ENCODE measurements at regions not wholly inside any gene's neighbourhood (a gene's known extent, or its start where the extent isn't known, plus 50 kb on each side); places are given as distances from the start of the nearest gene placed in this dataset.

DNA sequence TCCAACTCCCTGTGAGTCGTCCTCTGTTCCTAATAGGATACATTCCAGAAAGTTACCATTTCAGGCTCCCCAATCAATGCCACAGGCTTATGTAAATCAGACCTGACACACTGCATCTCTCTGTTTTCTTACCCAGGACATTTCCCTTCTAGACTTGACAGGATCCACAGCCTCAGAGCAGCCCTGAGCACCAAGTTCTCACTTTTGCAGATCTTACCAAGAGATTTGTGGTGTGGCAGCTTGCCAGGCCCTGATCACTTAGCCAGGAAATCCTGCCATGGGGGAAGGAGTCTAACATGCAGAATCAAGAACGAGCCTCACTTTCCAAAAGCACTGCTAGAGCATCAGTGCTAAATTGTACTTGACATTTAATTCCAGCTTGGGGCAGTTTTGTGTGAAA, 202.9 kb downstream of the TBX15 start:
- Histone ChIP-seq H3K4me1 (ENCODE audit: insufficient read depth, low read length) (no peaks in the 10 kb centered on the region), H3K4me2 (ENCODE audit: low read depth, low read length) (no peak overlapping the region), H3K27me3 (ENCODE audit: control insufficient read depth in 1 of 2, insufficient read depth in 2 of 2, low read length in 2 of 2) (no peaks in the 10 kb centered on the region), H3K27ac (ENCODE audit: extremely low read length, insufficient read depth, low read length) (no peak overlapping the region), H4K20me1 (ENCODE audit: insufficient read depth, low read length) (no peaks in the 10 kb centered on the region), H2AFZ (ENCODE audit: low read length) (no peak overlapping the region), H3K9me3 (ENCODE audit: low read length) (peaks cover 13% of the 10 kb centered on the region; the same call in 1 of the 2 replicates), H3K36me3 (replicated peaks in 1 of 2; ENCODE audit: control insufficient read depth in 1 of 2, insufficient read depth in 2 of 2, low read length in 2 of 2) (no peaks in the 10 kb centered on the region), H3K9ac (ENCODE audit: insufficient read depth, low read depth, low read length) (no peak overlapping the region), H3K79me2 (ENCODE audit: insufficient read depth, low read length) (no peaks in the 10 kb centered on the region), H3K4me3 (replicated peaks in 1 of 3; ENCODE audit: insufficient read depth in 1 of 3, low read depth in 2 of 3, low read length in 3 of 3) (no peak overlapping the region)
- ChIA-PET POLR2A (no interaction called here), CTCF (ENCODE audit: low intra/inter-chr PET ratio, low total read pairs) (no interaction called here)
- intact Hi-C loops (cut with micrococcal nuclease; ENCODE audit: unreplicated experiment) (no loop called here), in situ Hi-C loops (cut with HindIII; ENCODE audit: extremely low pct_ligation_motif_present, low pct_unique_long_range_greater_than_20kb) (no loop called here)
- ATAC-seq (no peak), FAIRE-seq (no peak), DNase-seq (ENCODE audit: low spot score) (no peak)
- WGBS (ENCODE audit: low lambda C conversion rate) = 10% methylated on average over 2 of the region's 2 CpGs
- BruUV-seq (replicated peaks) = no TSS peak
- TF ChIP-seq, protein P1, sequence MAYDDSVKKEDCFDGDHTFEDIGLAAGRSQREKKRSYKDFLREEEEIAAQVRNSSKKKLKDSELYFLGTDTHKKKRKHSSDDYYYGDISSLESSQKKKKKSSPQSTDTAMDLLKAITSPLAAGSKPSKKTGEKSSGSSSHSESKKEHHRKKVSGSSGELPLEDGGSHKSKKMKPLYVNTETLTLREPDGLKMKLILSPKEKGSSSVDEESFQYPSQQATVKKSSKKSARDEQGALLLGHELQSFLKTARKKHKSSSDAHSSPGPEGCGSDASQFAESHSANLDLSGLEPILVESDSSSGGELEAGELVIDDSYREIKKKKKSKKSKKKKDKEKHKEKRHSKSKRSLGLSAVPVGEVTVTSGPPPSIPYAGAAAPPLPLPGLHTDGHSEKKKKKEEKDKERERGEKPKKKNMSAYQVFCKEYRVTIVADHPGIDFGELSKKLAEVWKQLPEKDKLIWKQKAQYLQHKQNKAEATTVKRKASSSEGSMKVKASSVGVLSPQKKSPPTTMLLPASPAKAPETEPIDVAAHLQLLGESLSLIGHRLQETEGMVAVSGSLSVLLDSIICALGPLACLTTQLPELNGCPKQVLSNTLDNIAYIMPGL (CRISPR knock-in tag; IDR thresholded peaks at IDR 0.05; ENCODE audit: borderline replicate concordance in 1 of 2, low read depth in 1 of 2) = no peak
- TF ChIP-seq, protein P2, sequence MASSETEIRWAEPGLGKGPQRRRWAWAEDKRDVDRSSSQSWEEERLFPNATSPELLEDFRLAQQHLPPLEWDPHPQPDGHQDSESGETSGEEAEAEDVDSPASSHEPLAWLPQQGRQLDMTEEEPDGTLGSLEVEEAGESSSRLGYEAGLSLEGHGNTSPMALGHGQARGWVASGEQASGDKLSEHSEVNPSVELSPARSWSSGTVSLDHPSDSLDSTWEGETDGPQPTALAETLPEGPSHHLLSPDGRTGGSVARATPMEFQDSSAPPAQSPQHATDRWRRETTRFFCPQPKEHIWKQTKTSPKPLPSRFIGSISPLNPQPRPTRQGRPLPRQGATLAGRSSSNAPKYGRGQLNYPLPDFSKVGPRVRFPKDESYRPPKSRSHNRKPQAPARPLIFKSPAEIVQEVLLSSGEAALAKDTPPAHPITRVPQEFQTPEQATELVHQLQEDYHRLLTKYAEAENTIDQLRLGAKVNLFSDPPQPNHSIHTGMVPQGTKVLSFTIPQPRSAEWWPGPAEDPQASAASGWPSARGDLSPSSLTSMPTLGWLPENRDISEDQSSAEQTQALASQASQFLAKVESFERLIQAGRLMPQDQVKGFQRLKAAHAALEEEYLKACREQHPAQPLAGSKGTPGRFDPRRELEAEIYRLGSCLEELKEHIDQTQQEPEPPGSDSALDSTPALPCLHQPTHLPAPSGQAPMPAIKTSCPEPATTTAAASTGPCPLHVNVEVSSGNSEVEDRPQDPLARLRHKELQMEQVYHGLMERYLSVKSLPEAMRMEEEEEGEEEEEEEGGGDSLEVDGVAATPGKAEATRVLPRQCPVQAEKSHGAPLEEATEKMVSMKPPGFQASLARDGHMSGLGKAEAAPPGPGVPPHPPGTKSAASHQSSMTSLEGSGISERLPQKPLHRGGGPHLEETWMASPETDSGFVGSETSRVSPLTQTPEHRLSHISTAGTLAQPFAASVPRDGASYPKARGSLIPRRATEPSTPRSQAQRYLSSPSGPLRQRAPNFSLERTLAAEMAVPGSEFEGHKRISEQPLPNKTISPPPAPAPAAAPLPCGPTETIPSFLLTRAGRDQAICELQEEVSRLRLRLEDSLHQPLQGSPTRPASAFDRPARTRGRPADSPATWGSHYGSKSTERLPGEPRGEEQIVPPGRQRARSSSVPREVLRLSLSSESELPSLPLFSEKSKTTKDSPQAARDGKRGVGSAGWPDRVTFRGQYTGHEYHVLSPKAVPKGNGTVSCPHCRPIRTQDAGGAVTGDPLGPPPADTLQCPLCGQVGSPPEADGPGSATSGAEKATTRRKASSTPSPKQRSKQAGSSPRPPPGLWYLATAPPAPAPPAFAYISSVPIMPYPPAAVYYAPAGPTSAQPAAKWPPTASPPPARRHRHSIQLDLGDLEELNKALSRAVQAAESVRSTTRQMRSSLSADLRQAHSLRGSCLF (CRISPR knock-in tag; IDR thresholded peaks at IDR 0.05; ENCODE audit: borderline replicate concordance) = no peak
- TF ChIP-seq, protein P3, sequence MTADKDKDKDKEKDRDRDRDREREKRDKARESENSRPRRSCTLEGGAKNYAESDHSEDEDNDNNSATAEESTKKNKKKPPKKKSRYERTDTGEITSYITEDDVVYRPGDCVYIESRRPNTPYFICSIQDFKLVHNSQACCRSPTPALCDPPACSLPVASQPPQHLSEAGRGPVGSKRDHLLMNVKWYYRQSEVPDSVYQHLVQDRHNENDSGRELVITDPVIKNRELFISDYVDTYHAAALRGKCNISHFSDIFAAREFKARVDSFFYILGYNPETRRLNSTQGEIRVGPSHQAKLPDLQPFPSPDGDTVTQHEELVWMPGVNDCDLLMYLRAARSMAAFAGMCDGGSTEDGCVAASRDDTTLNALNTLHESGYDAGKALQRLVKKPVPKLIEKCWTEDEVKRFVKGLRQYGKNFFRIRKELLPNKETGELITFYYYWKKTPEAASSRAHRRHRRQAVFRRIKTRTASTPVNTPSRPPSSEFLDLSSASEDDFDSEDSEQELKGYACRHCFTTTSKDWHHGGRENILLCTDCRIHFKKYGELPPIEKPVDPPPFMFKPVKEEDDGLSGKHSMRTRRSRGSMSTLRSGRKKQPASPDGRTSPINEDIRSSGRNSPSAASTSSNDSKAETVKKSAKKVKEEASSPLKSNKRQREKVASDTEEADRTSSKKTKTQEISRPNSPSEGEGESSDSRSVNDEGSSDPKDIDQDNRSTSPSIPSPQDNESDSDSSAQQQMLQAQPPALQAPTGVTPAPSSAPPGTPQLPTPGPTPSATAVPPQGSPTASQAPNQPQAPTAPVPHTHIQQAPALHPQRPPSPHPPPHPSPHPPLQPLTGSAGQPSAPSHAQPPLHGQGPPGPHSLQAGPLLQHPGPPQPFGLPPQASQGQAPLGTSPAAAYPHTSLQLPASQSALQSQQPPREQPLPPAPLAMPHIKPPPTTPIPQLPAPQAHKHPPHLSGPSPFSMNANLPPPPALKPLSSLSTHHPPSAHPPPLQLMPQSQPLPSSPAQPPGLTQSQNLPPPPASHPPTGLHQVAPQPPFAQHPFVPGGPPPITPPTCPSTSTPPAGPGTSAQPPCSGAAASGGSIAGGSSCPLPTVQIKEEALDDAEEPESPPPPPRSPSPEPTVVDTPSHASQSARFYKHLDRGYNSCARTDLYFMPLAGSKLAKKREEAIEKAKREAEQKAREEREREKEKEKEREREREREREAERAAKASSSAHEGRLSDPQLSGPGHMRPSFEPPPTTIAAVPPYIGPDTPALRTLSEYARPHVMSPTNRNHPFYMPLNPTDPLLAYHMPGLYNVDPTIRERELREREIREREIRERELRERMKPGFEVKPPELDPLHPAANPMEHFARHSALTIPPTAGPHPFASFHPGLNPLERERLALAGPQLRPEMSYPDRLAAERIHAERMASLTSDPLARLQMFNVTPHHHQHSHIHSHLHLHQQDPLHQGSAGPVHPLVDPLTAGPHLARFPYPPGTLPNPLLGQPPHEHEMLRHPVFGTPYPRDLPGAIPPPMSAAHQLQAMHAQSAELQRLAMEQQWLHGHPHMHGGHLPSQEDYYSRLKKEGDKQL (CRISPR knock-in tag; IDR thresholded peaks at IDR 0.05; ENCODE audit: low read depth) = no peak
- no peak for TF ChIP-seq SATB2 (CRISPR knock-in tag; IDR thresholded peaks at IDR 0.05)
- no peak for TF ChIP-seq CEBPG (CRISPR knock-in tag; IDR thresholded peaks at IDR 0.05)
- no peak for TF ChIP-seq KDM2A (CRISPR knock-in tag; IDR thresholded peaks at IDR 0.05; ENCODE audit: borderline replicate concordance, low read depth)
- no peak for TF ChIP-seq REPIN1 (CRISPR knock-in tag; IDR thresholded peaks at IDR 0.05; ENCODE audit: borderline replicate concordance, low read depth)
- no peak for TF ChIP-seq TCF12 (IDR thresholded peaks at IDR 0.05)
- no peak for TF ChIP-seq TCF12 (CRISPR knock-in tag; IDR thresholded peaks at IDR 0.05)
- no peak for TF ChIP-seq HES4 (CRISPR knock-in tag; IDR thresholded peaks at IDR 0.05; ENCODE audit: borderline replicate concordance)
- TF ChIP-seq ZKSCAN1 (IDR thresholded peaks at IDR 0.05; ENCODE audit: low read length) = no peak
- TF ChIP-seq ZMAT5 (CRISPR knock-in tag; IDR thresholded peaks at IDR 0.05; ENCODE audit: borderline replicate concordance, low read depth) = no peak
